Stimulated activated CD8-positive, alpha-beta memory T cell treated with anti-CD3 and anti-CD28 coated beads, Interleukin-7, amount 100 ng/mL, for 24 hours (primary cell): ENCODE measurements at regions not wholly inside any gene's neighbourhood (a gene's known extent, or its start where the extent isn't known, plus 50 kb on each side); places are given as distances from the start of the nearest gene placed in this dataset.

Experiments
- DNase-seq: peaks from one replicate; pipeline ENCODE4 v3.0.0-alpha.2; 2020; ENCODE audit warnings: low read depth

DNA sequence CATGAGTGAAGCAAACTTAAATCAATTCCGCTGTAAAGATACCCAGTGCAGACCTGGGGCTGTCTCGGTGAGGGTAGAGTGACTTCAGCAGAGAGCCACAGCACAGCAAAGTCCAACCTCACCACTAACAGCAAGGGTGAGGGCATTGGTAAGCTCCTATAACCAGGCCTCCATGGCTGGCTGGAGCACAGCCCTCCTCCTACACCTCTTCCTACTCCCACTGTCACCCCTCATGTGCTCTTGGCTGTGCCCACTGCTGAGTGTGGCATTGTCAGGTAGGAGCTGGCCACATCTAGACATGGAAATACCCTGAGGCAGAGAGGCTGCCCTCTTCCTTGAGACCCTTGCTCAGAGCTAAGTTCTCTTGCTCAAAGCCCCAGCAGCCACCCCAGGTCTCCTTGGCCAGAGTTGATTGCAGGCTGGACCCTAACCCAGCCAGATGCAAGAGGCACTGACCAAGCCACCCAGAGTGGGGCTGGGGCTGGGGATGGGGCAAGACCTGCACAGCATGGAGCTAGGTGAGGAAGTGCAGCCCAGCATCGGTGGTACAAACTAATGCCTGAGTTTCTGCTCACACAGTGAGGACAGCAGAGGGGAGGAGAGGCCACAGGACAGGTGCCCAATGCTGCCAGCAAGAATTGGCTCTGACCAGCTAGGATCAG, 77.6 kb upstream of the RAB6C start:
- no peak for DNase-seq

DNA sequence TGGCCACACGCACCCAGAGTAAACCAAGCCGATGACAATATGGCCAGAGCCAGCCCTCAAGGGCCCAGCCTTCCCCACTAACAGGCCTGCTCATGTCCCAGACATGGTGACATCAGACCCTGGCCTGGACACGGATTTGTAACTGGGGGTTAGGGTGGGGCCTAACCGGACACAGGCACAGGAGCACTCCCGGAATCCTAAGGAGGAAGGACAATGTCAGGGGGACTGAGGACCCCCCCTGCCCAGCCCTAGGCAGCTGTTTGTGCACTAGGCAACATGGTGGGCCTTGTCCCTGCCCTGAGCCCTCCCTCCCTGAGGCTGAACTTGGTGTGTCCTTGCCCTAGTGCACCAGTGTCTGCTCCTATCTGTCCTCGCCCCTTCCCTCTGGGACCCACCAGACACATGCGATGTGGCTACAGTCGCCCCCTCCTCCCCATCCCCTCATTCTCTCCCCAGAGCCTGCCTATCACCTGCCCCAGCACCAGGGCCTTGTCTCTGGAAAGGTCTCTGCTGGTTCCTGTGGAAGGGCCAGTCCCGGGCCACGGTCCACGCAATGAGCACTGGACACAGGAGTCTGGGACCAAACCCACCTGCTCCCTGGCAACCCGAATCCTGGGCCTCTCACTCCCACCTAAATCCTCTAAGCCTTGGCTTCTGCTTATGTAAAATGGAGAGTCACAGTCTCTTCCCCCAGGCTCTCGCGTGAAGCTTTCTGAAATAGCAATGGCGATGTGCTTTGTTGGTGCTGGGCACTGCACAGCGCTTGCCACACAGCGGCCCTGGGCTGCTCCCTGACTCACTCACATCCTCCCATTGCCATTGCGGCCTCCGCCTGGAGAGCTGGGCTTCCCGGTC, 76.5 kb upstream of the RAB6C start:
- DNase-seq, result no peak

DNA sequence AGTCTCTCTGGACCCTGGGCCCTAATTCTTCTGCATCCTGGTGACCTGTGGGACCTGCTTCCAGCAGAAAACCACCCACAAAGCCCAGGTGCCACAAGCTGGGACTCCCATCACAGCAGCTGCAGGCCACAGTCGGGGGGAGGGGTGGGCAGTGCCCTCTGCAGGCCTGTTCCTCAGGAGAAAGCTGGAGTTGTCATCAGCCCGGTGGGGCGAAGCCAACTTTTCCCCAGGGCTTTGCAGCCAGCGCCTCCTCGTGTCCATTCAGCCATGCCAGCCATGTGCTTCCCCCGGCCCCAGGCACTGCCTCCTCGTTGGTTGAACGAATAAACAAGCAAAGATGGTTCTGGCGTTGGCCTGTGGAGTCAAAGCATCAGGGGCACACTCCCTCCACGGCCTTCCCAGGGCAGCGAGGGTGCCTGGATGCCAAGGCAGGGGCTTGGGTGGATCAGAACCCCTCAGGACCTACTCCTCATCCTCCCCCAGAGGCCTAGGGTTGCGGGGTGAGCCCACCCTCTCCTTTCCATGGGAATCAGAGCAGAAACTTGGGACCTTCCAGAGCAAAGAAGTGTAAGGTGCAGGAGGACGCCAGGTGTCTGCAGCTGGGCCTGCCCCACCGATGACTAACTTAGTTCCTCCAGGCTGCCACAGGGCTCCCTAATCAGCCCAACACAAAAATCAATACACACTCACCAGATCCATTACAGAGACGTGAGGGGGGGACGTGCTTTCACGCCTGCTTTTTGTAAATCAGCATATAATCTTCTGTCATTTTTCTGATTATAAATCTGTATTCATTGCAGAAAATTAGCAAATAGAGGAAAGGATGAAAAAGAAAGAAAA, 75.7 kb upstream of the RAB6C start:
- DNase-seq, result no peak

DNA sequence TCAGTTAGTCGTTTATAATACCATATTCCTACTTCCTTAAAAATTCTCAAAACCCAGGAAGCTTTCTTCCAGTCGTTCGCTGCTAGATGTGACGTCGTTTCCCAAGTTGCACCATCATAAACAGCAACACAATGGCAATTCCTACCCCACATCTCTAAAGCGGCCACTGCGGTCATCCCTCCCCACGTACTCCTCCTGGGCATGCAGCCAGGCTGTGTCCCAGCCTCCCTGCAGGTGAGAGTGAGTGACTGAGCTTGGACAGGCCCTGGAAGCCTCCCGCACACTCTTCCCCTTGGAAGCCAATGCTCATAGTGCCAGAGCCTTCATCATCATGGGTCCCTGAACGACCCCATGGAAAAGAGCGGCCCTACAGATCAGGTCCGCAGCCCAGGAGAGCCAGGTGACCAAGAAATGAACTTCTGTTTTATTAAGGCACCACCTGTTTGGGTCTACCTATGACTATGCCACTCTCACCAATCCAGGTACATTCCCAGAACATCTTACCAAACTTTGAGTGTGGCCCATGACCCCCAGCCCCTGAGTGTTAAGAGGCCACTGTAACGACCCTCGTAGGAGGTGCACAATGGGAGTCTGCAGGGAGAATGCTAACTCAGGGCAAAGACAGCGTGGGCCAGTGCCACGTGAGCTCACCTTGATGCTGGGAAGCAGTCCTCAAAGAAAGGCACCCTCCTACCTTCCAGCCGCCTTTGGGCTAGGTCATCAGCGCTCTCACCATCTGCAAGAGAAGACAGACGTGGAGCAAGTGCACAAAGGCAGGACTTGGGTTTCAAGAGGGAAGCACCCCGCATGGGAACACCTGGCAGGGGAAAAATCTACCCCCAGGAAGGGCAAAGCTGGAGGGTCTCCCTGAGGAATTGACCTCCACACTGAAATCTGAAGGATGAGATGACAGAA, 74.7 kb upstream of the RAB6C start:
- no peak for DNase-seq

DNA sequence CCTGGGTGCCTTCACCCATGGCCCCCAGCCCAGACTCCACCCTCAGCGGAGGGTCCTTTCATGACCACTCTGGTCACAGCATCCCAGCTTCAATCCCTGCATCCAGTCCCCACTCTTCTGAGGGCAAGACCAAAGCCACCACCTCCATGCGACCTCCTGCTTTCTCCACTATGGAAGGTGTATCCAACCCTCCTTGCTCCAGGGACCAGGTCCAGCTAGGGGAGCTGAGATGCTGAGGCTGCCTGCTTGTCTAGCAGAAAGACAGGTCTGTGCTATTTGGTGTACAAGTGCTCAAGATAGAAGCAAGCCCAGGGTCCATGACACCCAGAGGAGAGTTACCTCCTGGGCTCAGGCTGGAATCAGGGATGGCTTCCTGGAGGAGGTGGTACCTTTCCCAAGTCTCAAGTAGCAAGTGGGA, 73.8 kb upstream of the RAB6C start:
- no peak for DNase-seq

DNA sequence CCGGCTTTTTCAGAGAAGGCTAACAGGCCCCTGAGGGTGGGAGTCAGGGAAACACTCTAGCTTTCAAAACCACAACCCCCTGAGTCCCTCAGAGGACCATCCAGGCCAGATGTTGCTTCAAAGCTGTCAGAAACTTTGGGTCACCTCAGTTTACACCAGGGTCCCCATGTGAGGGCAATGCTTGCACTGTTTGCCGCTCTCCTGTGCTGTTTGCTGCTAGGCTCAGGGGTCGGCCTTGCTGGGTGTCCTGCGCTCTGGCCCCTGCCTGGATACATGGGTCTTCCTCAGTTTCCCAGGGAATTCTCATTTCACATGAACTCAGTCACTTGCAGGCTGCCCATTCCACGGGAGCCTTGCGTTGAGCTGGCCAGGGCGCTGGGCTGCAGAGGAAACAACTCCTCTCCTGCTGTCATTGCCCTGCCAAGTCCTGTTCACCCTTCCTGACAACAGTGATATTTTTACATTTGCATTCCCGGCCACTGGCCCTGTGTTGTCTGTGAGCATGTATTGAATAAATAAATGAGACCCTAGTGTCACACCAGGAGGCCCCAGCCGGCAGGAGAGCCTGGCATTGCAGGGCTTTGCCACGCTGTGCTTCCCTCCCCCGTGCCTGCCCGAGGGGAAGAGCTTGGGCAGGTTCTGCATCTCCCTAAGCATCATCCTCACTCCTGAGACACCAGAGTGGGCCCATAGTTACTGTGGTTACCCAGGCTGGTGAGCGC, 73.2 kb upstream of the RAB6C start:
- DNase-seq, result no peak

DNA sequence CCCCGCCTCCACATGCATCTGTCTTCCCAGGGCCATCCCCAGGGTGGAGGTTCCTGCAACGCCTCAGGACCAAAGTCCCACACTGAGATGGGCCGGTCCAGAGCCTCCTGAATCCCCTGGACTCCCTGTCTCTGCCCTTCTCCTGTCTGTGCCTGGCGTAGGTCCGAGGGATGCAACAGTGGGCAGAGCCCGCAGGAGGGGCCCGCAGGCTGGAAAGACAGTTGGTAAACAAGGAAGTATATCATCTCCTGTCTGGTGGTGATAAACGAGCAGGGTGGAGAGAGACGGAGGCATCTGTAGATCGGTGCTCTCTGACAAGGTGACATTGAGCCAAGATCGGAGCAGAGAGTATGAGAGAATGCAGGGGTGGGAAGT, 72.6 kb upstream of the RAB6C start:
- DNase-seq, result no peak

DNA sequence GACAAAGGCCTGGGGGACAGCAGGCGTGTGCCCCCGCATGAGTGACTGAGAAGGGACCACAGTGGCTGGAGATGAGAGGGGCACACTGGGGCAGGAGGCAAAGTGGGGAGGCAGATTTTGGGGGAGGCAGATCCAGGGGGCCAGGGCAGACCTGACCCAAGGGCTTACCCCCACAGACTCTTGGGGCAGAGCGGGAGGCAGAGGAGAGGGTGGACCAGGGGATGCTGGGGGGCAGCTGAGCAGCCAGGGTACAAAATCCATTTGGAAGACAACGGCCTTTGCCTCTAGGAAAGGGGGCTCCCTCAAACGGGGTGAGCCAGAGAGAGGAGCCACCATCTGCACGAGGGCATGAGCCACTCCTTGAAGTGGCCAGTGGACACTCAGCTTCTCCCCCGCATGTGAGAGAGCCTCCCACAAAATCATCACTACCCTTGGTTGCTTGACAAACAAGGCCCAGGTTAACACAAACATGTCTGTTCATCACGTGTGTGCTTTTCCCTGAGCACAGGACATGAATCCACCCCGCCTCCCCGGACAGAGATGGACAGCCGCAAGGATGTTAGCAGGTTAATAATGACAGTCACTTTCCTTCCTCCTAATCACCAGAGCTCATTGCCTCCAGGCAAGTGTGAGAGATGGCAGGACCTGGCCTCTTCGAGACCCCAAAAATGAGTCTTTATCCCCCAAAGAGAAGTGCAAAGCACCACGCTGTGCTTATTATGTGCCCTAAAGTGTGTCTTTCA, 72.0 kb upstream of the RAB6C start:
- no peak for DNase-seq

DNA sequence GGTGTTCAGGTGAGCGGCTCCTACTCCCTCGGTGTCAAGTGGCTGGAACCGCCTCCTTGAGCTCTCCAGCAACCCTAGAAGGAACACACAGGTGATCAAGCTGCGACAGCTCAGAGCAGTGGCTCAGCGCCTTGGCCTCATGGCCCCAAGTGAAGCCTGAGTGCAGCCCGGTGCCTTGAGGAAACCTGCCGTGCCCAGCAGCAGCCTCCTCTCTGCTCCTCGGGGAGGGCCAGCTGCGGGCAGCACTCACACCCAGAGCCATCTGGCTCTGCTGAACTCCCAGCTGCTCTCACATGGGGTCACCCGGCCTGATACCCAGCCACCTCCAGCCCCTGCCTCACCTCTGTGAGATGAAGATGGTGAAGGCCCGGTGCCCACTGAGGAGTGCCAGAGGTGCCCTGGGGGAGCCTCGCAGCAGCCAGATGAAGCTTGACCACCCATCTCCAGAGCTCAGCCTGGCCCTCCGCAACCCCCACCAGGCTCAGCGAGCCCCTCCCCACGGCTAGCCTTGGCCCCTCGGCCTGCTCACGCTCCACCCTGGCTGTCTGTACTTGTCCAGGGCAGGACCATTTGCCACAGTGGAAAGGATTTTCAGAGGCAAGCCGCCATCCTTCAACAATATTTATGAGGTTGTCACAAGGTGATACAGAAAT, 70.6 kb upstream of the RAB6C start:
- no peak for DNase-seq

DNA sequence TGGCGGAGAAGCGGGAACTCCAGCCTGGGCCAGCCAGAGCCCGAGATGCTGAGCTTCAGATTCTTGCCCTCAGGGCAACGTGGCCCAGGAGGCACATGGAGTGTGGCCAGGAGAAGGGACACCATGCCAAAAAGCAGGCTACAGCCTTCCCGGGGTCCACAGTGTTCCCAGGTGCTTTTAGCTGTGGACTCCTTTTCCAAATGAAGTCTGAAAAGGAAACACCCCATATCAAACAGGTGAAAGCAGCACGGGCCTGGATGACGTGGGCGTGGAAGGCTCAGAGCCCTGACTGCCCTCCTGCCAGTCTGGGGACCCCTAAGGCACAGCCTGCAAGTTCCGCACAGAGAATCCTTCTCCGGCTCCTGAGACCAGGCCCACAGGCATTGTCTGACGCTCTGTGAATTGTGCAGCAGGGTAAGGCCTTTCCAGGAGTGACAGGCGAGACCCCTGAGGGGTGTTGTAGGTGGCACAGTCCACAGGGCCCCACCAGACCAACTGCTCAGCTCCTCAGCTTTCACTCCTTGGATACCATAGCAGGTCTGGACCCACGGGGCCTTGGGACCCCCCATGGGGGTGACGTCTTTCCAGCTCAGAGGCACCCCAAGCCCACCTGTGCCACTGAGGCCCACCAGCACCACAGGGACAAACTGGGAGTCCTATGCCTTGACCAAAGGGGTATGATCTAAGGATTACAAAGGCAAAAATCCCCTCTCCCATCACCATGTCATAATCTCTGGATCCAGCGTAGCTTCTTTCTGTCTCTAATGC, 69.6 kb upstream of the RAB6C start:
- DNase-seq, result no peak

DNA sequence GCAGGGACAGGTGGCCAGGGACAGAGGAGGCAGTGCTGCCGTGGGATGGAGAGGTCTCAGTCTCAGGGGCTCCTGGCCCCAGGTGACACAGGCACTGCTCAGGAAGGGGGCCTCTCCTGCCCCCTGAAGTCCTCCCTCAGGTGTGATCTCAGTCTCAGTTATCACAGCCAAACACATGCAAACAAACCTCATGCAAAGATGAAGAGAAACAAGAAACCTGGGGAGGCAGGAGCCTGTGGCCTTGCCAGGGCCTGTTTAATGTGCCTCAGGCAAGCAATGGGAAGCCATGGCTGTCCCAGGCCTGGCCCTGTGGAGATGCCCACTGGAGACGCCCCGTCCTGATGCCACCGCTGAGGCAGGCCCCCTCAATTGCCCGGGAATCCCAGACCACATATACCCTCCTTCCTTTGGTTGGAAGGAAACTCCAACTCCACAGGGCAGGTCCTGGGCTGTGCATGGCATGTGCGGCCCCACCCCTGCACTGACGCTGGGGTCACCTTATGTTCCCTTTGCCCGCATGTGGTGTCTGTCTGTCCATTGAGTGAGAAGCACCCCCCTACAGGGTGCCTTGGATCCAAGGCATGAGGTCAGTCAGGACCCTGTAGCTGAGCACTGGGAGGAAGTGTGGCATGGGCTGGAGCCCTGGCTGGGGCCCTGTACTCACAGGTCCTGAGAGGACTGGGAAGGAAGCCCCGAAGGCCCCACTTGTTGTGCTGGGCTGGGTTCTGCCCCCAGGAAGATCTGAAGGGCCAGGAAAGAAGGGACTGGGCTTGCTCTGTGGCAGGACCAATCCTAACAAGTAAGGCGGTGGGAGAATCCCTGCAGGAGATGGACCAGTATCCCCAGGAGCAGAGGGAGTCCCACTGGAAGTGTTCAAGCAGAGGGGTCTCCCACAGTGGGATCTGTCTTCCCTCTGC, 68.8 kb upstream of the RAB6C start:
- DNase-seq, result no peak

DNA sequence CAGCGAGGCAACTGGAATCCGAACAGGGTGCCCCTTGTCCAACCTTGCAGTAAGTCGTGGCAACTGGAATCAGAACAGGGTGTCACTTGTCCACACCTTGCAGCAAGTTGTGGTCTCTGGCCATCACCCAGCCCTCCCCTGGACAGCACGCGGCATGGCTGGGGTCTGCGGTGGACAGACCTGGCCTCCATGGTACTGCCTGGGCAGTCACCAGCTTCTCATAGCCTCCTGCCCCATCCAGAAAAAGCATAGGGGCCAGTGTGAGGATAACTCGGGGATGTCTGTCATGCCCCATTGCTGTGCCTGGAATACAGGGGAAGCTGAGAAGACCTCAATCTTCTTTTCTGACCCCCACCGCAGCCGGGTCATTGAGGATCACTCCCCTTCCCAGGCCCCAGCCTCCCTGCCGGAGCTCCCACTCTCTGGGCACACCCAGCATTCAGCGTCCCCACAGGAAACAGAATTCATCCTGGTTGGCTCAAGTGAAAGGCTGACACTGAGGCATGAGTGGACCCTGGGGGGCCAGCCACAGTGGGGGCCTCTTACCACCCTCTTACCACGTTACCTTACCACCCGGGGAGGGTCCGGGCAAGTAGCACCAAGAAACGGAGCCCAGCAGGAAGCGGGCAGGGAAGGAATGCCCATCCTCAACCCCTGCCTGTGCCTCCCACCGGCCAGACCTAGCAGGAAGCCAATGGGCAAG, 68.0 kb upstream of the RAB6C start:
- no peak for DNase-seq

DNA sequence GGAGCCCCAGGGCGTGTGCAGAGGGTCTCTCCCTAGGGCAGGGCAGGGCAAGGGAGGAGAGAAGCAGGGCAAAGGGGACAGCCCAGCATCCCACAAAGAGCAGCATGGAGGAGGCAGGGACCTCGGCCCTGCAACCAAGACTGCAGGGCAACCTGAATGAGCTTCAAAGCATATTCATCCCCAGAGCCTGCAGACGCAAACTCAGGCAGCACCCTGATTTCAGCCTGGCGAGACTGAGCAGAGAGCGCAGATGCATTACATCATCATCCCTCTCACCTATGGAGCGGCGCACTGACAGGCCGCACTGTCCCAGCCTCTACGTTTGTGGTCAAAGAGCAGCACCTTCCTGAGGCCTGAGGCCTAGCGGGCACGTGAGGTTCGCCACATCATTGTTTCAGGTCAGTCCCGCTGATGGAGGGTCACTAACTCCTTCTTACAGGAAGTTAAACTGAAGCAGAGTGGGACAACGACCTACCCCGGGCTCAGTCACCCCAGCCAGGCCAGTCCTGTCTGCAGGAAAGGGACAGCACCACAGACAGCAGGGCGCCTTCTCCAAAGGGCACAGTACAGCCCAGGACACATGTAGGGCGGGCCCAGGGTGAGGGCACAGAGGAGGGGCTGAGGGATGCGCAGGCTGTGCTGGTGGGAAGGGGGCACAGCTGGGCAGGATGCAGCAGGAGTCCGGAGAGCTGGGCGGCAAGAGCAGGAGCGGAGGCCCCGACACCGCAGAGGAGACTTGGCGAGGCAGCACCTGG, 67.2 kb upstream of the RAB6C start:
- no peak for DNase-seq

DNA sequence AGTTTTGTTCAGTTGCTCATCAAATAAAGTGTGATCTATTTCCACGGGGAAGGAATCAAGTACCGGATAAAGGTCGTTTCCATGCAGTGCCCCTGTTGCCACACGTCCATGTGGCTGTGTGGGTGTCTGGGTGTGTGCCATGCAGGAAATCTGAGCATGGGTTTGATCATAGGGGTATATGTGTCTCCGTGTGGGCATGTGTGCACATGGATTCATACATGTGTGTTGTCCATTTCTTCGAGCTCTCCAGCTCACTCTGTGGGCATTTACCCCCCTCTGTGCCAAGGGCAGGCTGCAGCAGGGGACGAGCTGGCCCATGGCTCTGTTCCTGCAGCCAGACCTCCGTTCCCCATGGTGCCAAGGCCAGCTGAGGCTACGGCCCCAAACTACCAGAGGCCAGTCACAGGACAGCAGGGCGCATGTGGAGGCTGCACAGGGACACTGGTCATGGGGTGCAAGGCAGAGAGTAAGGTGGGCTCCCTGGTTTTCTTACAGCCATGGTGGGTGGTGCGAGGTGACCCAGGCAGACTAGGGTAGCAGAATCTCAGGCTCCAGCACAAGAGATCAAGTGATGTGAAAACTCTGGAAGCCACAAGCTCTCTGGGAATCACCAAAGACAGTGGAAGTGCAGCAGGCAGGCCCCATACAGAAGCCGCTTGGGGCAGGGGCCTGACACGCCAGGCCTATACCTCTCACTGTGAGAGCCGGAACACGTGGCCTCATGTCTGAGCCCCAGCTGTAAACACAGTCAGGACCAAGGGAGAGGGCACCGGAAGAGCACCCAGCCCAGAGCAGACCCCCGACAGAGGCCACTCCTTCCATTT, 66.4 kb upstream of the RAB6C start:
- no peak for DNase-seq

DNA sequence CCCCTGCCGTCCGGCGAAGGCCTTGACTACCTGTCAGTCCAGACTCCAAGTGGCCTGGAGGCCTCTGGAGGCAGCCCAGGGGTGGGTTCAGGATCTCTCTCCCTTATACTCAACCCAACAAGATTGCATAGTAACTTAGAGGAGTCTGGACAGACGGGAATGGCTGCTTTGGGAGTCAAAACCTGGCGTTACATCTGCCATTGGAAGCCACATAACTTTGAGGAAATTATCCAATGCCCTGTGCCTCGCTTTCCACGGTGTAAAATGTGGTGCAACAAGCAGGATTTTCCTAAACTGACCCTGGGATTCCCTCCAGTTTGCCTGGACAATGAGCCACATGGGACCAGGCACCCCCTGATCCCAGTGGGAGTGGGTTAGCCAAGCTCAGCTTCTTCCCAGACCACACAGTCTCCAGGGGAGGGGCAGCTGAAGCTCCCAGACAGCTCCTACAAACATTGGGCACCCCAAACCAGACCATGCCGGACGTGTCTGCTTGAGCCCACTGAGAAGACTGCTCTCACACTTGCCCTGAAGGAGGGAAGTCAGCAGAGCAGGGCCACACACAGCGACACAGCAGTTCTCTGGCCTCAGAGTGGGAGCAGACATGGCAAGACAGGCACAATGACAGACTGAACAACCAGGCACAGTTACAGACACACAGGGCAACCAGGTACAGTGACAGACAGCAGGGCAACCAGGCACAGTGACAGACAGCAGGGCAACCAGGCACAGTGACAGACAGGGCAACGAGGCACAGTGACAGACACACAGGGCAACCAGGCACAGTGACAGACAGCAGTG, 65.6 kb upstream of the RAB6C start:
- no peak for DNase-seq
